ENCODE measurements at regions not wholly inside any gene's neighbourhood (a gene's known extent, or its start where the extent isn't known, plus 50 kb on each side); places are given as distances from the start of the nearest gene placed in this dataset.

DNA sequence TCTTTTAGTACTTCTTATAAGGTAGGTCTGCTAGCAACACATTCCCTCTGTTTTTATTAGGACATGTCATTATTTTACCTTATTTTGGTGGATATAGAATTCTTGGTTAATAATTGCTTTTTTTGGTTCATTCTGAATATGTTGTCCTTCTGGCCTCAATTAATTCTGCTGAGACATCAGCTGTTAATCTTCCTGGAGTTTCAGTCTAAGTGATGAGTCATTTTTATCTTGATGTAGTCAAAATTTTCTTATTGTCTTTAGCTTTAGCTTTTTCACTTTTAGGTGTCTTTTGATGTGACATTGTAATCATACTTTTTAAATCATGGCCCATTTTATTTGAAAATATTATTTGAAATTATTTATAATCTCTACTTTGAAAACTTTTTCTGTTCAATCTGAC lies 104.9 kb upstream of the PMCH start:
- H3K36me3 ChIP-seq (ENCODE audit: control insufficient read depth, insufficient read depth, low read length): no peaks in the 10 kb centered on the region
- no TSS peak for BruUV-seq (replicated peaks)
- no peaks in the 10 kb centered on the region for H3K79me2 ChIP-seq (ENCODE audit: control insufficient read depth, insufficient read depth, low read length)
- in situ Hi-C loops (cut with MboI): no loop called here
- ChIA-PET POLR2A (interaction anchor here (0.8 kb wide), 1 partner anchor 22 kb away, joined by 3 read pairs; no protein-coding TSS in a partner anchor), CTCF (ENCODE audit: low intra/inter-chr PET ratio) (interaction anchor here (1.2 kb wide), 1 partner anchor 182 kb away, joined by 3 read pairs; no protein-coding TSS in a partner anchor)
- no peak overlapping the region for H3K9ac ChIP-seq (ENCODE audit: insufficient read depth in 1 of 2, low read depth in 2 of 2, low read length in 2 of 2)
- H4K20me1 ChIP-seq (replicated peaks; ENCODE audit: control insufficient read depth, insufficient read depth, low read length): no peaks in the 10 kb centered on the region
- H3K9me1 ChIP-seq (ENCODE audit: control insufficient read depth, insufficient read depth, low read length): no peaks in the 10 kb centered on the region
- H3K9me3 ChIP-seq (replicated peaks; ENCODE audit: control insufficient read depth, insufficient read depth, low read depth, low read length): no peaks in the 10 kb centered on the region; the same call in none of the 2 replicates
- FAIRE-seq (no peak), DNase-seq (ENCODE audit: extremely low read depth in 1 of 4, low spot score in 3 of 4) (peak in 1 of 4 experiments; percentile 16), ATAC-seq (no peak)
- no peaks in the 10 kb centered on the region for H3K27me3 ChIP-seq (ENCODE audit: control insufficient read depth in 2 of 2, insufficient read depth in 2 of 2, low read length in 2 of 2)
- no peak overlapping the region for H2AFZ ChIP-seq (ENCODE audit: low read depth, low read length)
- no peak overlapping the region for H3K4me3 ChIP-seq
- H3K27ac ChIP-seq (ENCODE audit: extremely low read depth, low read depth, low read length): no peak overlapping the region
- intact Hi-C loops (cut with micrococcal nuclease): no loop called here
- no peak overlapping the region for H3K4me2 ChIP-seq (ENCODE audit: insufficient read depth, low read length)
- no peaks in the 10 kb centered on the region for H3K4me1 ChIP-seq (replicated peaks in 1 of 2; ENCODE audit: control insufficient read depth in 2 of 2, insufficient read depth in 2 of 2, low read length in 2 of 2)
- TF ChIP-seq TRIM28 (IDR thresholded peaks at IDR 0.05) (peak; percentile 25; the same call in 1 of the 2 replicates), SMARCE1 (IDR thresholded peaks at IDR 0.05) (peak; percentile 71), JUNB (CRISPR knock-in tag; conservative IDR thresholded peaks at IDR 0.05) (0 out of 2 replicates have a peak, but pooled peaks have one; percentile 12), TRIM24 (IDR thresholded peaks at IDR 0.05) (peak; percentile 49 to 82; a peak in 3 of 4 replicates), PKNOX1 (IDR thresholded peaks at IDR 0.05) (peak; percentile 55), ERF (CRISPR knock-in tag; IDR thresholded peaks at IDR 0.05) (no peak), SOX6 (IDR thresholded peaks at IDR 0.05) (peak; percentile 49), SRSF3 (IDR thresholded peaks at IDR 0.05; ENCODE audit: insufficient read depth, low read length) (no peak), DACH1 (IDR thresholded peaks at IDR 0.05; ENCODE audit: partially characterized antibody) (peak; percentile 73), JUND (IDR thresholded peaks at IDR 0.05; ENCODE audit: borderline replicate concordance, low read depth, low read length) (peak; percentile 91), JUND (tag; IDR thresholded peaks at IDR 0.05; ENCODE audit: borderline replicate concordance, low read depth, low read length) (peak; percentile 85), ATF3 (IDR thresholded peaks at IDR 0.05) (peak; percentile 92), ATF3 (CRISPR knock-in tag; conservative IDR thresholded peaks at IDR 0.05) (no peak), ZNF124 (CRISPR knock-in tag; IDR thresholded peaks at IDR 0.05) (no peak), DPF2 (IDR thresholded peaks at IDR 0.05) (peak; percentile 78), JUN (IDR thresholded peaks at IDR 0.05; ENCODE audit: borderline replicate concordance, low read depth, low read length) (peak; percentile 64; the same call in 1 of the 2 replicates), JUN (CRISPR knock-in tag; IDR thresholded peaks at IDR 0.05; ENCODE audit: borderline replicate concordance) (no peak), ZNF316 (IDR thresholded peaks at IDR 0.05) (peak; percentile 89), BACH1 (tag; IDR thresholded peaks at IDR 0.05) (0 out of 2 replicates have a peak, but pooled peaks have one; percentile 48), ARID1B (IDR thresholded peaks at IDR 0.05) (peak; percentile 79), MEIS2 (IDR thresholded peaks at IDR 0.05; ENCODE audit: partially characterized antibody) (peak; percentile 76), PBX2 (CRISPR knock-in tag; IDR thresholded peaks at IDR 0.05; ENCODE audit: low read depth) (no peak), PBX2 (tag; conservative IDR thresholded peaks at IDR 0.05; ENCODE audit: low read depth) (peak; percentile 44; the same call in 1 of the 2 replicates), FOXJ3 (CRISPR knock-in tag; IDR thresholded peaks at IDR 0.05) (no peak)
